Kidney (tissue), 13 donors: ENCODE measurements at regions not wholly inside any gene's neighbourhood (a gene's known extent, or its start where the extent isn't known, plus 50 kb on each side); places are given as distances from the start of the nearest gene placed in this dataset.

Experiments
- DNase-seq, 5 donors: peaks; one replicate each; pipeline ENCODE4 v3.0.0-alpha.2; 2013 to 2020
- FAIRE-seq: peaks from 2 replicates; lab custom pipeline; 2012; peaks lifted over from hg19 to GRCh38; lab: Jason Lieb, UNC
- H3K27ac ChIP-seq, 2 donors: one replicate each; pipeline ENCODE4 v1.7.0; 2013; ENCODE audit warnings: low read depth in 2 of 2, low read length in 2 of 2, inconsistent platforms in 1 of 2
- H3K27me3 ChIP-seq: one replicate; pipeline ENCODE4 v1.7.1; 2013; ENCODE audit warnings: low read length, inconsistent platforms; ENCODE audit not compliant: control insufficient read depth, insufficient read depth
- H3K36me3 ChIP-seq, 3 donors: one replicate each; pipeline versions ENCODE4 v1.7.0 to v1.7.1; 2013; ENCODE audit warnings: low read length in 3 of 3, control low read depth in 1 of 3, inconsistent platforms in 1 of 3; ENCODE audit not compliant: insufficient read depth in 3 of 3, control insufficient read depth in 2 of 3
- H3K4me1 ChIP-seq, 3 donors: one replicate each; pipeline versions ENCODE4 v1.7.0 to v1.7.1; 2013; ENCODE audit warnings: low read length in 3 of 3, inconsistent platforms in 1 of 3, low read depth in 1 of 3; ENCODE audit not compliant: control insufficient read depth in 2 of 3, insufficient read depth in 2 of 3
- H3K4me3 ChIP-seq, 3 donors: one replicate each; pipeline versions ENCODE4 v1.7.0 to v1.8.1; 2013; ENCODE audit warnings: low read length in 3 of 3, control low read depth in 1 of 3, inconsistent platforms in 1 of 3
- H3K9ac ChIP-seq, 3 donors: one replicate each; pipeline versions ENCODE4 v1.7.0 to v1.7.1; 2013; ENCODE audit warnings: low read length in 3 of 3, control low read depth in 1 of 3, inconsistent platforms in 1 of 3
- H3K9me3 ChIP-seq, 3 donors: one replicate each; pipeline versions ENCODE4 v1.7.0 to v1.7.1; 2013; ENCODE audit warnings: low read length in 3 of 3, control low read depth in 1 of 3, inconsistent platforms in 1 of 3; ENCODE audit not compliant: control insufficient read depth in 2 of 3, insufficient read depth in 1 of 3
- CTCF ChIP-seq: IDR thresholded peaks from 3 replicates; pipeline ENCODE4 v1.5.1; 2012; ENCODE audit warnings: mild to moderate bottlenecking, moderate library complexity, borderline replicate concordance; ENCODE audit not compliant: insufficient read depth; ENCODE audit errors: extremely low read depth
- intact Hi-C: fragments of 100-400 bp; cut with DNase I; formaldehyde crosslinking; loops from one replicate; pipeline ENCODE4 v1.11.1; 2022
- donor health status: control.
- donor health status: control.
- donor health status: control.
- donor health status: control.
- donor health status: control.
- donor health status: DM: yes; HTN: yes; CAD: no.
- donor health status: Normal renal cell carcinoma (clear cell type).

- intact Hi-C loops = no loop called here
- no peak overlapping the region for H3K4me3 ChIP-seq
Observed at GRCh38 chr11:112596324-112596723, 335.7 kb upstream of the PLET1 start.

DNA sequence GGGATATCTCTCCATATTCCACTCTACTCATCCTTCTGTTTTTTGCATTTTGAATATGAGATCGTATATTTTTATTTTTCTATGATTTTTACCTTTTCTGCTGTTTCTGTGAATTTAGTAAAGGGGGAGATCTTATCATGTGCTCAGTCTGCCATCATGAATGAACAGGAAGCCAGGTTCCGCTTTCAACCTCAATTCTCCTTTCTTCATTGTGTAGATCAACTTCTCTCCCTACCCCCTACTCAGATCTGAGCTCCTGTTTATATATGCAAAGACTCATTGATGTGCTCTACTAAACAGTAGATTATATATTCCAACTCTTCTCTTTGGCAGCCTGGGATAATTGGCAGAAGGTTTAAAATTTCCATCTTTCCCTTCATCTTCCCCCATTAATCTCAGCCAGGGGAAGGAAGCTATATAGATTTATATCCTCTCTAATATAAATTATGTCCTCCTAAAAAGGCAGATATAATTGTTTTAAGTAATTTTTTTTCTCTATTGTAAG, 336.7 kb upstream of the PLET1 start:
- DNase-seq = no peak
- no peak overlapping the region for H3K4me3 ChIP-seq
- H3K4me1 ChIP-seq = no peaks in the 10 kb centered on the region

More at GRCh38 chr11:112596324-112596723, 335.7 kb upstream of the PLET1 start:
- no peaks in the 10 kb centered on the region for H3K36me3 ChIP-seq
- H3K9me3 ChIP-seq = no peaks in the 10 kb centered on the region
- TF ChIP-seq CTCF = no peak
- DNase-seq = no peak
- no peak overlapping the region for H3K9ac ChIP-seq
- H3K27ac ChIP-seq = no peak overlapping the region
- no peaks in the 10 kb centered on the region for H3K4me1 ChIP-seq
- H3K27me3 ChIP-seq = no peaks in the 10 kb centered on the region
- FAIRE-seq = no peak

DNA sequence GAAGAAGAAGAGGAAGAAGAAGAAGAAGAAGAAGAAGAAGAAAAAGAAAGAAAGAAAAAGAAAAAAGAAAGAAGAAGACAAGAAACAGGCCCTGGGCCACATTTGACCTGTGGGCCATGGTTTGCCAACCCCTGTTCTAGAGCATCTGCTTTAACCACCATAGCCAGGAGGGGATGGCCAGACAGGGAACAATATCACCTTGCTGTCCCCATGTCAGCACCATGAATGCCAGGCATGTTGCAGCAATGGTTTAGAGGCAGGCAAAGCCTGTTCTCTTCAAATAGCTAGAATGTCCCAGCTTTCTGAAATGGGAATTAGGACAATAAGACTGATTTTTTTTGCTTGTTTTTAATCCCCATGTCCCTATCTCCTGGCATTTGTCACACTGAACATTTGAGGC, 338.6 kb upstream of the PLET1 start:
- no peak for FAIRE-seq

More for the DNA sequence above, 336.7 kb upstream of the PLET1 start:
- no peaks in the 10 kb centered on the region for H3K9me3 ChIP-seq
- no peak overlapping the region for H3K9ac ChIP-seq
- no peaks in the 10 kb centered on the region for H3K27me3 ChIP-seq
- FAIRE-seq = no peak
- intact Hi-C loops = no loop called here
- TF ChIP-seq CTCF = no peak
- no peaks in the 10 kb centered on the region for H3K36me3 ChIP-seq
- no peak overlapping the region for H3K27ac ChIP-seq

More for the DNA sequence above, 338.6 kb upstream of the PLET1 start:
- intact Hi-C loops = no loop called here
- H3K4me1 ChIP-seq = no peaks in the 10 kb centered on the region
- no peaks in the 10 kb centered on the region for H3K36me3 ChIP-seq
- no peak for DNase-seq
- no peaks in the 10 kb centered on the region for H3K9me3 ChIP-seq
- H3K27ac ChIP-seq = no peak overlapping the region
- H3K4me3 ChIP-seq = no peak overlapping the region
- no peak overlapping the region for H3K9ac ChIP-seq
- H3K27me3 ChIP-seq = no peaks in the 10 kb centered on the region
- TF ChIP-seq CTCF = no peak
